ENCODE measurements at regions not wholly inside any gene's neighbourhood (a gene's known extent, or its start where the extent isn't known, plus 50 kb on each side); places are given as distances from the start of the nearest gene placed in this dataset.

DNA sequence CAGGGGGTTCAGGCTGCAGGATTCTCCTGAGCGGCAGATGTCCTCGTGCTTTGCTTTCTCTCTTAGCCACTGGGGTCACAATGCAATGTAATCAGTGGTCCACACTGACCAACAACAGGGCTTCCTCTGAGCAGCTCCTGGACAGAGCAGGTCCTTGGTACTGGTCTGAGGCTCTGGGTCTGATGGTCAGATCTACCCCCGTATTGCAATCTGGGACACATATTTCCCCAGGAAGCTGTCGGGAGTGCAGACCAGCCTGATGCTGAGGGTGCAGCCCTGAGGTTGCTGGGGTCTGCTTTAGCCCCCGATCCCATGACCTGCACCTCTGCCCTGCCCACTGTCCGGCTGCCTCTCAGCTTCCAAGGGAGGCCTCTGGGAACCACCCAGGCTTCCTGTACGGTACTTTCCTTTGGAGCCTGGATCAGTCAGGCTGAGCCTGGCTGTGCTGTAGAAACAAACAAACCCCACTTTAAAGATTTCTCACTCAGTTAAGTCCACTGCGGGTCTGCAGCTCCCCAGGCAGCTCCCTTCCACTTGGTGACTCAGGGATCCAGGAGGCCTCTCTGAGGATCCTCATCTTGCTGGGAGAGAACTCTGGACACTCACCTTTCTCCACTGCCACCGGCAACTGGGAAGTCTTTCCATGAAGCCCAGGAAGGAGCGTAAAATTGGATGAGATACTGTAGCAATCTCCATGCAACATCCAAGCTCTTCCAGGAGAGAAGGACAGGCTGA, 1046.6 kb downstream of the TBC1D22A start:
- DNase-seq: no peak

GRCh38 chr22:47808236-47808635, 1045.8 kb downstream of the TBC1D22A start:
- no peak for DNase-seq

DNA sequence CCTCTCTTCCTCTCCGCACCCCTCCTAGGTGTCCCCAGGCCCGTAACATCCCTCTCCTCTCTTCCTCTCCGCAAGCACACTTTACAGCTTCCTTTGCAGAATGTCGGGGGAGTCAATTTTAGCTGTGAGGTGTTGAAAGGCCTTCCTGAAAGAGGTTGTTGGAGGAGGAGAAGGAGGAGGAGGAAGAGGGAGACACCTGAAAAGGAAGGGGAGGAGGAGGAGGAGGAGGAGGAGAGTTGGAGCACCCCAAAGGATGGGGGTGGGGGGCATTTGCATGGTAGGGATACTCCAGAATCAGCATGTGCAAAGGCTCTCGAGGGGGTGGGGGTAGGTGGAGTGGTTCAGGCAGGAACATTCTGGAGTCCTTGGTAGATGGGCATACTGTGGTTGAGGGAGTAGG, 1045.1 kb downstream of the TBC1D22A start:
- DNase-seq: no peak

DNA sequence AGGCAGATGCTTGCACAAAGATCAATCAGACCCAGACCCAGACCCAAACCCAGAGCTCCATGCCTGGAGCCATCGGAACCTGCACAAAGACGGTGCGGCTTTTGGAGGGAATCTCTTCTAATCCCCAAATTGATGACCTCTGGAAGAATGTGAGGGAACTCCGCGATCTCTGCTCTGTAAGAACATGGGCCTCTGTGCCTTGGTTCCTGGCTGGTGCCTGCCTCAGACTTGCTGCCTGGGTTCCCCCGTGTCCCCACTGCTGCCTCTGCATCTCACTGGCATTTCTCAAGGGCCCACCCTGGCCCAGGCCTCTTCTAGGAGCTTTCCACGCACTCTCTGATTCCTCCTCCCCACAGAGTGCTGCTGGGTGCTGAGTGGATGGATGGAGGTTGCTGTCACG, 1044.4 kb downstream of the TBC1D22A start:
- DNase-seq: no peak

- DNase-seq: no peak
Observed at GRCh38 chr22:47805394-47805935, 1043.0 kb downstream of the TBC1D22A start.

DNA sequence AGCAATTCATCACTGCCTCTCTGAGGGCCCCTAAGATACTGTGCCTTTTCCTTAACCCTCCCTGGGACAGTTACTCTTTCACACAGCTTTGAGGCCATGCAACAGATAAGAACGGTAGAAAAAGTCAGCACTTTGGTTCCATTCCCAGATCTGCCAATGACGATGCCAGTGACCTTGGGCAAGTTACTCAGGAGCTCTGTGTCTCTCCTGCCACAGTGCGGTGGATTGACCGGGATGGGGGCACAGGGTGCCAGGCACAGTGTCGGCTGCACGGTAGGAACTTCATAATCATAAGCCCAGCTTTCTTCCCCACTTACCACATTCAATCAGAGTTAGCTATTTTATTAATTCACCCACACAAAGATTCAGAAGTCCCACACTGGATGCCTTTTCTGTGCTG, 1041.8 kb downstream of the TBC1D22A start:
- DNase-seq: no peak

- DNase-seq: no peak
Observed at GRCh38 chr22:47802421-47802820, 1040.0 kb downstream of the TBC1D22A start.

DNA sequence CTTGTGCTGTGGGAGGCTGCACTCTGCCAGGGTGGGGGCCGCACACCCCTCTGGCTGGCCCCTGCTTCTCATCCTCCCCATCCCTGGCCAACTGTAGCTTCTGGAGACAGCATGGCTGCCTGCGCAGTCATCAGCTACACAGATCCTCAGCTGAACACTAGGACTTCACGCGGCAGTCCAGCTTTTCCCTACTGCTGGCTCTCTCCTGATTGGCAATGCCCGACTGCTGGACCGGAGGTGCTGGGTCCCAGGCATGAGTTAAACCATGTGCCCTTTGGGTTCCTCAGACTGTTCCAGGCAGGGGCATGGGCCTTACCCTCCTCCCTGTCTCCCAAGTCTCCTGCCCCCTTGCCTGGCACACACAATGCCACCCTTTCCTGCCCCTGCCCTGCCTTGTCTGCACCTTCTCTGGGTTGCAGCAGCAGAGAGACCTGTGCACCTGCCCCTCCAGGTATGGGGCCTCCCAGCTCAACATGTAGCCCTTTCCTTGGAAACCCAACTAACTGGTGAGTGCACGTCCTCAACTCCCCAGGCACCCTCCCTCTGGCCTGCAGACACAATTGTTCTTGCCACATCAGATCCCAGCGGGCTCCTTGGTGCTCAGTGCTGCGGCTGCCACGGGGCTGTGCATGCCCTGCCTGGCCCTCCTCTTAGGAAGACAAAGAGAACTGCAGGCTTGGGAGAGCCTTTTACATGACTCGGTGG, 1039.2 kb downstream of the TBC1D22A start:
- no peak for DNase-seq

GRCh38 chr22:47798229-47798628, 1035.8 kb downstream of the TBC1D22A start:
- DNase-seq: no peak

DNA sequence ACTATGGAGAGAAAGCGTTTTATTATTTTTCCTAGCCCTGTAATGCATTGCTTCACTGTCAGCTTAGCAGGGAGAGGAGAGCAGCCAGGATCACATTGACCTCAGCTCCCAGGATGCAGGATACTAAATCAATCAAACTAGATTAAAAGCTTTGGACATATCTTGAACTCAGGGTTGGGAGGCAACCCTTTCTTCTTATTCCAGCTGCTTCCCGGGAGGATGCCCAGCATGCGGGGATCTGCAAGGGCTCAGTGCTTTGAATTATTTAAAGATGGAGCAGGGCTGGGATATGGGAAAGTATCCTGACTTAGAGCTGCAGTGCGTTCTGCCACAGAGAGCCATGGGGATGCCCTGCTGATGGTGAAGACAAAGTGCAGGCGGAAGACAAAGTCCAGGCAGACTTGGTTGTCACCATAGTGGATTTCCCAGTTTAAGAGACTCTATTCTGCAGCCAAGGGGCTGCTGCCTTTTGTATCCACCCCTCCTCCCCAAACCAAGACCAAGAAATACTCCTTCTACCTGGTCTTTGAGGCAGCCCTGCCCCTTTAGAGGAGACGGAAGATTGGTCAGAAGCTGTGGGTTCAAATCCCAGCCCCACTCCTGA, 1035.0 kb downstream of the TBC1D22A start:
- no peak for DNase-seq

- DNase-seq: no peak
Observed at GRCh38 chr22:47796128-47796908, 1033.9 kb downstream of the TBC1D22A start.

DNA sequence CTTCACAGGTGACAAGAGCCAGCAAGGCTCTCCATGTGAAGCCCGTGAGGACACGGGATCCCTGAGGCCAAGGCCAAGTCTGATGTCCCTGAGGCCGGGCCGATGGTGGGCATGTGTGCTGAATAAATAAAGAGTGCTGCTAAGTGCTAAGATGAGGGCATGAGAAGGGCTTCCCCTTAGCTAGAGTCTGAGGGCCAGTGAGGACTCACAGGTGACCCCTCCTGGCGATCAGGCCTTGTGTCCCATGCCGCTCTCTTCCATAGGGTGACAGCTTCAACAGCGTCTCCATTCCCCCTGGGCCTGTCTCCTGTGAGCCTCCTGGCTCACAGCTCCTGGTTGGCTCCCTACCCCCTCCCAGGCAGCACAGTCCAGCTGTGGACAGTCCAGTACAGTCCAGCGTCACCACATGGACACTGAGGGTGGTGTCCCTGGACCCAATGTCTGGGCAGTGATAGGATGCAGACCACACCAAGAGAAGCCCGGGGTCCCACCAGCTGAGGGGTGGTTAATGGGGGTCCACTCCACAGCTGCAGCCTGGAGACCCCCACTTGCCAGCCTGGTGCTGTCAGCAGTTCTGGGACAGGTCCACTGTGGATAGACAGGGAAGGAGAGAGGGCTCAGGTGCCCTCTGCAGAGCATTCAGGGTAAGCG, 1033.2 kb downstream of the TBC1D22A start:
- no peak for DNase-seq

GRCh38 chr22:47794851-47795250, 1032.4 kb downstream of the TBC1D22A start:
- DNase-seq: no peak

DNA sequence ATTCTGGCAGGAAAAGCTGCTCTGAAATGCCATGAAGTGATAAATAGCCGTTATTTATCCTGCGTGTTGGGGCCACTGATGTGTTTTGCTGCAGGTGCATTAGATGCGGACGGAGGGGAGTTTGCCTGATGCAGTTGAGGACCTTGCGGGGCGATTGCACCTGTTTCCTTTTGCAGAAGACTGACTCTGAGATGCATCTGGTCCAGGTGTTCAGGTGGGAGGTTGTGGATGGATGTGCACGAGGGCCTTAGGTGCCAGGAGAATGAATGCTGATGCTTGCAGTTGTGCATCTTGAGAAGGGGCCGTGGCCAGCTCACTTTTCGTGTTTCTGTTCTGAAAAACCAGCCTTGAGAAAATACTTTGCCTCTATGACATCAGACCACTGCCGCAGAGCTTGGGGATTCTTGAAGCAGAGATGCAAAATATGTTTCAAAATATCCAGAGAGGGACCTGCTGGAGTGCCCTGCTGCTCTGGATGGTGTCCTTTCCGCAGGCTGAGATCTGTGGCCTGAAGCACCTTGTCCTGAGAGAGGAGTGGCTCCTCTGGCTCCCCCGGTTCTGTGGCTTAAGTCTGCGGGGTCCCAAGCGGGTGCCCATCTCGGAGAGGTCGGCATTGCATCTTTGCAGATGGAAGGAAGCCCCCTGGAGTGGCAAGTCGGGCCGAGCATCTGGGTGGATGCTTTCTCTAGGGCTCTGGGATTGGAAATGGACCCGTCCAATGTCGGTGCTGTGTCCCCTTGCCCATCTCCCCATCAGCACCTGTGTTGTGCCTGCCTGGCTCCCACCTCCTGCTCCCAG, 1031.1 kb downstream of the TBC1D22A start:
- no peak for DNase-seq

- DNase-seq: no peak
Observed at GRCh38 chr22:47789171-47789570, 1026.7 kb downstream of the TBC1D22A start.

GRCh38 chr22:47788461-47788860, 1026.0 kb downstream of the TBC1D22A start:
- no peak for DNase-seq

DNA sequence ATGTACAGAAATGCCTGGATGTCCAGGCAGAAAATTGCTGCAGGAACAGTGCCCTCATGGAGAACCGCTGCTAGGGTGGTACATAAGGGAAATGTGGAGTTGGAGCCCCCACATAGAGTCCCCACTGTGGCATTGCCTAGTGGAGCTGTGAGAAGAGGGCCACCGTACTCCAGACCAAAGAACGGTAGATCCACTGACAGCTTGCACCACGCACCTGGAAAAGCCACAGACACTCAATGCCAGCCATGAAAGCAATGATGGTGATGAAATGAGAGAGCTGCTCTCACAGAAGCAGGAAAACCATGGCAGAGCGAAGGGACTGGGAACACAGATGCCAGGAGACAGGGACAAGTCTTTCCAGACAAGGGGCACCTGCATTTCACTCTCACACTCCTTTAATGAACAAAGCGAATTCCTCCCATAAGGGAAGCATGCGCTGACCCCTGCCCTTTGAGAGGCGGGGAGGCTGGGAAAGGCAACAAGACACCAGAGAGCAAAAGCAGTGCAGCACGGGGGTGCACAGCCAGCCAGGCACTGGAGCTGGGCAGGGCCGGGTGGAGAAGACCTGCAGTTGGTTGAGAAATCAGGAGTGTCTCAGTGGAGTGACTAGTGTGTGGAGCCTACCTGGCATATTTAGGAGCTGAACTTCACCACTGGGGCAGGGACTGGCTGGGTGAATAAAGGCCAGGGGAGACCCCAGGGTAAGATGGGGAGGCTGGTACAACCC, 1025.2 kb downstream of the TBC1D22A start:
- DNase-seq: no peak

DNA sequence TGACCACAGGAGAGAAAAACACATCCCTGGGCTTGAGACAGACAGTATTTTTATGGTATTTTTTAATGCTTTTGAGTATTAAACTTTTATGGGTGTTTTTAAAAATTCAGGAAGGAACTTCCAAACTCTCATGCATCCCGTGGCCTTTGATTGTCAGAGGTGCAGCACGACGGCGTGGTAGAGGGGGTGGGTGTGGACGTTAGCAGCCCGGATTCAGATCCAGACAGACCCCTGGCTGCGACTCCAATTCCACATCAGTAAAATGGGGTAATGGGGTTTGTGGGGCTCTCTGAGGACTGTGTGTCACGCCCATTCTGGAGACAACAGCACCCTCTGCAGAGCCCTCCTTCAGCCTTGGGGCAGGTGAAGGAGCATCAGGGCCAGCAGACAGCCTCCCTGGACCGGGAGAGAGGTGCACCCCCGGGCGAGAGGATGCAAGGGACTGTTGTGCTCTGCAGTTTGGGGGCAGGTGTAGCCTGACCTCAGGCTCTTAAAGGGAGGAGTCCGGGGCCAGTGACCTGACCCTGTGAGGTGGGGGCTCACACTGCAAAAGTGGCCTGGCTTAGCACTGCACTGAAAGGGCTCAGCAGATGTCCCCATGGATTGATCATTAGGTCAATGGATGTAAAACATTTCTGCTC, 1024.3 kb downstream of the TBC1D22A start:
- no peak for DNase-seq

DNA sequence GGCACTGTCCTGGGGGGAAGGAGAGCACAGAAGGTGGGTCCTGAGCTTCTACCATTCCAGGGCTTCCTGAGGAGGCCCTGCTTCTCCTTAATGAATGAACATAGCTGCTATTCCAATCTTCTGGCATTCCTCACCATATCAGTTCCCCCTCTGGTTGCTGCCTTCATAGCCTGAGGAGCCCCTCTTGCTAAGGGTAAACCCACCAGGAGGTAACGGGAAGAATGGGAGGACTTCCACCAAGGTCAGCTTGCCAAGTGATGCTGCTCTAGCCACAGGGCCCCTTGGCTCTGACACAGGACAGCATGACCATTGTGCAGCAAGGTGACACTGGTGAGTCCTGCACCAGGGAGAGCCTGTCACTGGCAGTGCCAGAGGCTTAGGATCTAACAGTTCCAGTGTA, 1022.5 kb downstream of the TBC1D22A start:
- no peak for DNase-seq

GRCh38 chr22:47784367-47784983, 1022.0 kb downstream of the TBC1D22A start:
- DNase-seq: no peak

Data from 8988T (cell line).